Natural killer cell (primary cell): ENCODE measurements at regions not wholly inside any gene's neighbourhood (a gene's known extent, or its start where the extent isn't known, plus 50 kb on each side); places are given as distances from the start of the nearest gene placed in this dataset.

Experiments
- ATAC-seq, 3 donors: fragments of 150-1000 bp in 2 of 3; fragments of 200-7000 bp in 1 of 3; cut with Tn5 transposase; 1 replicate in 1 of 3; 2 replicates in 2 of 3; pipeline ENCODE4 v1.10.0; 2021; ENCODE audit warnings: mild to moderate bottlenecking in 2 of 3, moderate library complexity in 2 of 3
- DNase-seq, 2 donors: peaks; one replicate each; pipeline versions ENCODE4 v3.0.0 to v3.0.0-alpha.2; 2013 to 2021; ENCODE audit warnings: mixed read lengths in 1 of 2
- H3K27ac ChIP-seq: one replicate; pipeline ENCODE4 v1.5.1; 2013; ENCODE audit warnings: mild to moderate bottlenecking, low read length
- H3K27me3 ChIP-seq: one replicate; pipeline ENCODE4 v1.6.1; 2013; ENCODE audit warnings: low read length; ENCODE audit not compliant: control insufficient read depth, insufficient read depth
- H3K36me3 ChIP-seq: one replicate; pipeline ENCODE4 v1.6.1; 2013; ENCODE audit warnings: low read length; ENCODE audit not compliant: control insufficient read depth, insufficient read depth
- H3K4me1 ChIP-seq: one replicate; pipeline ENCODE4 v1.6.1; 2013; ENCODE audit warnings: low read length; ENCODE audit not compliant: control insufficient read depth, insufficient read depth
- H3K4me3 ChIP-seq: one replicate; pipeline ENCODE4 v1.5.1; 2013; ENCODE audit warnings: low read length
- H3K9me3 ChIP-seq: one replicate; pipeline ENCODE4 v1.6.1; 2013; ENCODE audit warnings: low read length; ENCODE audit not compliant: control insufficient read depth, insufficient read depth
- H3K27ac Mint-ChIP-seq, 2 donors: one replicate each; pipeline ENCODE4 v1.8.0; 2022; ENCODE audit warnings: mild to moderate bottlenecking in 2 of 2, mixed read lengths in 2 of 2, moderate library complexity in 1 of 2
- H3K27me3 Mint-ChIP-seq, 2 donors: one replicate each; pipeline ENCODE4 v1.8.0; 2022; ENCODE audit warnings: low read depth in 2 of 2, mixed read lengths in 2 of 2
- H3K36me3 Mint-ChIP-seq: one replicate; pipeline ENCODE4 v1.8.0; 2022; ENCODE audit warnings: mixed read lengths
- H3K4me1 Mint-ChIP-seq, 2 donors: one replicate each; pipeline ENCODE4 v1.8.0; 2022; ENCODE audit warnings: mixed read lengths in 2 of 2
- H3K4me3 Mint-ChIP-seq: one replicate; pipeline ENCODE4 v1.8.0; 2022; ENCODE audit warnings: mild to moderate bottlenecking, moderate library complexity, mixed read lengths
- H3K9me3 Mint-ChIP-seq, 2 donors: one replicate each; pipeline ENCODE4 v1.8.0; 2022; ENCODE audit warnings: mixed read lengths in 2 of 2
- WGBS: methylation state at CpG from one replicate; pipeline ENCODE4 v1.1.7; 2013; ENCODE audit warnings: missing lambda C conversion rate; ENCODE audit not compliant: insufficient coverage; 5-methylcytosine and 5-hydroxymethylcytosine counted together
- intact Hi-C: fragments of 100-400 bp; cut with micrococcal nuclease; formaldehyde crosslinking; loops from one replicate; pipeline ENCODE4 v1.14.2; 2022
- TF ChIP-seq, protein P1 (sequence below): fragments of 200-600 bp; IDR thresholded peaks from one replicate; pipeline ENCODE4 v1.8.0; 2022; ENCODE audit warnings: antibody characterized with exemption

DNA sequence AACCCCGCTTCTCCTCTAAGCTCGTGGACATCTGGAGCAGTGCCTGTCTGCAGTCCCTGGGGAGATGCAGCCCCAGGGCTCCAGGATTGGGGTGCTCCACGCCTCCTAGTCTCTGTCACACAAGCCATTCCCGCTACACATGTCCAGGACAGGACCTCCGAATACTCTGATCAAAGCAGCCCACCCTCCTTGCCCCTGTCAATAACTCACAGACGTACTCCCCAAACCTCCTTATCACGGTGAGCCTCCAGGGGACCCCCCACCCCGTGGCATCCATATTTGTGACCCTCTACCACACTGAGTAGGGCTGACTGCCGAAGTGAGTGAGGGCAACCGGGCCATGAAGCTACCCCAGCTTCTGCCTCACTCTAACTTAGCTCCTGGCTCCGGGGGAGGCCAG is 727.7 kb downstream of the GALR1 start:
- no peak overlapping the region for H3K27ac Mint-ChIP-seq
- Histone ChIP-seq H3K27ac (no peak overlapping the region), H3K4me1 (no peaks in the 10 kb centered on the region), H3K36me3 (no peaks in the 10 kb centered on the region), H3K27me3 (no peaks in the 10 kb centered on the region), H3K4me3 (no peak overlapping the region), H3K9me3 (no peaks in the 10 kb centered on the region)
- H3K4me1 Mint-ChIP-seq, result no peaks in the 10 kb centered on the region
- DNase-seq (no peak), ATAC-seq (no peak)
- TF ChIP-seq, protein P1, sequence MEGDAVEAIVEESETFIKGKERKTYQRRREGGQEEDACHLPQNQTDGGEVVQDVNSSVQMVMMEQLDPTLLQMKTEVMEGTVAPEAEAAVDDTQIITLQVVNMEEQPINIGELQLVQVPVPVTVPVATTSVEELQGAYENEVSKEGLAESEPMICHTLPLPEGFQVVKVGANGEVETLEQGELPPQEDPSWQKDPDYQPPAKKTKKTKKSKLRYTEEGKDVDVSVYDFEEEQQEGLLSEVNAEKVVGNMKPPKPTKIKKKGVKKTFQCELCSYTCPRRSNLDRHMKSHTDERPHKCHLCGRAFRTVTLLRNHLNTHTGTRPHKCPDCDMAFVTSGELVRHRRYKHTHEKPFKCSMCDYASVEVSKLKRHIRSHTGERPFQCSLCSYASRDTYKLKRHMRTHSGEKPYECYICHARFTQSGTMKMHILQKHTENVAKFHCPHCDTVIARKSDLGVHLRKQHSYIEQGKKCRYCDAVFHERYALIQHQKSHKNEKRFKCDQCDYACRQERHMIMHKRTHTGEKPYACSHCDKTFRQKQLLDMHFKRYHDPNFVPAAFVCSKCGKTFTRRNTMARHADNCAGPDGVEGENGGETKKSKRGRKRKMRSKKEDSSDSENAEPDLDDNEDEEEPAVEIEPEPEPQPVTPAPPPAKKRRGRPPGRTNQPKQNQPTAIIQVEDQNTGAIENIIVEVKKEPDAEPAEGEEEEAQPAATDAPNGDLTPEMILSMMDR, result no peak
- no peak overlapping the region for H3K4me3 Mint-ChIP-seq
- H3K36me3 Mint-ChIP-seq, result no peaks in the 10 kb centered on the region
- no peaks in the 10 kb centered on the region for H3K27me3 Mint-ChIP-seq
- H3K9me3 Mint-ChIP-seq, result peaks cover 2 to 7% of the 10 kb centered on the region in 2 donors
- 82% methylated on average over 11 of the region's 11 CpGs for WGBS
- intact Hi-C loops, result no loop called here

GRCh38 chr18:77980275-77980674 is 730.6 kb downstream of the GALR1 start:
- TF ChIP-seq, protein P1, result no peak
- Histone ChIP-seq H3K4me3 (no peak overlapping the region), H3K27ac (no peak overlapping the region), H3K27me3 (no peaks in the 10 kb centered on the region), H3K4me1 (no peaks in the 10 kb centered on the region), H3K9me3 (no peaks in the 10 kb centered on the region), H3K36me3 (no peaks in the 10 kb centered on the region)
- Mint-ChIP-seq H3K4me3 (no peak overlapping the region), H3K27me3 (no peaks in the 10 kb centered on the region), H3K27ac (no peak overlapping the region), H3K36me3 (no peaks in the 10 kb centered on the region), H3K4me1 (no peaks in the 10 kb centered on the region), H3K9me3 (peaks cover 2 to 7% of the 10 kb centered on the region in 2 donors)
- DNase-seq (no peak), ATAC-seq (no peak)
- intact Hi-C loops, result no loop called here
- WGBS, result 89% methylated on average over 10 of the region's 10 CpGs

GRCh38 chr18:77981874-77982273 is 732.2 kb downstream of the GALR1 start:
- H3K4me1 Mint-ChIP-seq, result no peaks in the 10 kb centered on the region
- TF ChIP-seq, protein P1, result no peak
- no peak overlapping the region for H3K4me3 Mint-ChIP-seq
- H3K27ac Mint-ChIP-seq, result no peak overlapping the region
- peaks cover 2 to 7% of the 10 kb centered on the region in 2 donors for H3K9me3 Mint-ChIP-seq
- Histone ChIP-seq H3K36me3 (no peaks in the 10 kb centered on the region), H3K4me3 (no peak overlapping the region), H3K4me1 (no peaks in the 10 kb centered on the region), H3K27ac (no peak overlapping the region), H3K27me3 (no peaks in the 10 kb centered on the region), H3K9me3 (no peaks in the 10 kb centered on the region)
- 86% methylated on average over 1 of the region's 2 CpGs for WGBS
- DNase-seq, result no peak
- H3K36me3 Mint-ChIP-seq, result no peaks in the 10 kb centered on the region
- H3K27me3 Mint-ChIP-seq, result no peaks in the 10 kb centered on the region
- ATAC-seq, result no peak
- intact Hi-C loops, result no loop called here

- 85% methylated on average over 10 of the region's 10 CpGs for WGBS
- DNase-seq, result no peak
- Histone ChIP-seq H3K9me3 (no peaks in the 10 kb centered on the region), H3K27ac (no peak overlapping the region), H3K4me3 (no peak overlapping the region), H3K27me3 (no peaks in the 10 kb centered on the region), H3K4me1 (no peaks in the 10 kb centered on the region), H3K36me3 (no peaks in the 10 kb centered on the region)
- Mint-ChIP-seq H3K36me3 (no peaks in the 10 kb centered on the region), H3K4me1 (no peaks in the 10 kb centered on the region), H3K9me3 (peaks cover under 1 to 5% of the 10 kb centered on the region in 2 donors), H3K27me3 (no peaks in the 10 kb centered on the region), H3K4me3 (no peak overlapping the region), H3K27ac (no peak overlapping the region)
- intact Hi-C loops, result no loop called here
- TF ChIP-seq, protein P1, result no peak
- no peak for ATAC-seq
Observed at GRCh38 chr18:77983270-77983669, 733.6 kb downstream of the GALR1 start.
